H9 (cell line): ENCODE measurements at regions not wholly inside any gene's neighbourhood (a gene's known extent, or its start where the extent isn't known, plus 50 kb on each side); places are given as distances from the start of the nearest gene placed in this dataset.

Experiments
- DNase-seq: peaks from one replicate; pipeline ENCODE4 v3.0.0-alpha.2; 2017
- H2AFZ ChIP-seq: one replicate; pipeline ENCODE4 v1.6.1; 2013; ENCODE audit warnings: mild to moderate bottlenecking, low read length, control low read depth, moderate library complexity
- H2AK5ac ChIP-seq: 2 replicates; pipeline ENCODE4 v1.6.1; 2013; ENCODE audit warnings: low read length, control low read depth, mixed read lengths; ENCODE audit not compliant: insufficient read length
- H2BK120ac ChIP-seq: one replicate; pipeline ENCODE4 v1.6.1; 2013; ENCODE audit warnings: low read depth, mild to moderate bottlenecking, low read length, control low read depth, inconsistent platforms; ENCODE audit not compliant: poor library complexity, severe bottlenecking
- H2BK12ac ChIP-seq: 2 replicates; pipeline ENCODE4 v1.6.1; 2013; ENCODE audit warnings: low read length, control low read depth, mixed read lengths, low read depth; ENCODE audit not compliant: insufficient read length
- H2BK15ac ChIP-seq: 2 replicates; pipeline ENCODE4 v1.6.1; 2013; ENCODE audit warnings: low read depth, low read length, control low read depth
- H2BK20ac ChIP-seq: one replicate; pipeline ENCODE4 v1.6.1; 2013; ENCODE audit warnings: low read depth, mild to moderate bottlenecking, low read length, control low read depth, inconsistent platforms; ENCODE audit not compliant: poor library complexity, severe bottlenecking
- H2BK5ac ChIP-seq: 2 replicates; pipeline ENCODE4 v1.6.1; 2013; ENCODE audit warnings: low read length, control low read depth, mixed read lengths; ENCODE audit not compliant: insufficient read length
- H3K14ac ChIP-seq: 2 replicates; pipeline ENCODE4 v1.6.1; 2013; ENCODE audit warnings: low read length, control low read depth; ENCODE audit not compliant: insufficient read depth
- H3K18ac ChIP-seq: 2 replicates; pipeline ENCODE4 v1.6.1; 2013; ENCODE audit warnings: low read depth, mild to moderate bottlenecking, mixed read lengths, low read length, control low read depth; ENCODE audit not compliant: insufficient read length
- H3K23ac ChIP-seq: 2 replicates; pipeline ENCODE4 v1.6.1; 2013; ENCODE audit warnings: low read length, control low read depth, mixed read lengths, low read depth; ENCODE audit not compliant: insufficient read length
- H3K23me2 ChIP-seq: 2 replicates; pipeline ENCODE4 v1.6.1; 2013; ENCODE audit warnings: low read depth, mild to moderate bottlenecking, mixed read lengths, low read length, control low read depth; ENCODE audit not compliant: insufficient read length, poor library complexity, severe bottlenecking
- H3K27ac ChIP-seq: 2 replicates; pipeline ENCODE4 v1.5.1; 2013; ENCODE audit warnings: low read length, control low read depth, mixed read lengths, low read depth; ENCODE audit not compliant: insufficient read length
- H3K27me3 ChIP-seq: 2 replicates; pipeline ENCODE4 v1.6.1; 2013; ENCODE audit warnings: low read length, control low read depth, inconsistent platforms; ENCODE audit not compliant: insufficient read depth
- H3K4ac ChIP-seq: 2 replicates; pipeline ENCODE4 v1.6.1; 2013; ENCODE audit warnings: low read depth, mild to moderate bottlenecking, control low read depth, inconsistent platforms, low read length, moderate library complexity
- H3K4me1 ChIP-seq: 2 replicates; pipeline ENCODE4 v1.6.1; 2013; ENCODE audit warnings: low read length, control low read depth, inconsistent platforms; ENCODE audit not compliant: insufficient read depth
- H3K4me2 ChIP-seq: 2 replicates; pipeline ENCODE4 v1.6.1; 2013; ENCODE audit warnings: low read length, control low read depth, mixed read lengths; ENCODE audit not compliant: insufficient read length, insufficient read depth
- H3K56ac ChIP-seq: 2 replicates; pipeline ENCODE4 v1.6.1; 2013; ENCODE audit warnings: low read depth, mild to moderate bottlenecking, mixed read lengths, low read length, control low read depth; ENCODE audit not compliant: insufficient read length
- H3K79me1 ChIP-seq: 2 replicates; pipeline ENCODE4 v1.6.1; 2013; ENCODE audit warnings: low read depth, mild to moderate bottlenecking, moderate library complexity, low read length, control low read depth, inconsistent platforms; ENCODE audit not compliant: insufficient read depth, poor library complexity, severe bottlenecking
- H3K79me2 ChIP-seq: 2 replicates; pipeline ENCODE4 v1.6.1; 2013; ENCODE audit warnings: low read length, control low read depth, inconsistent platforms; ENCODE audit not compliant: insufficient read depth
- H3K9ac ChIP-seq: 2 replicates; pipeline ENCODE4 v1.6.1; 2013; ENCODE audit warnings: low read length, control low read depth, mixed read lengths; ENCODE audit not compliant: insufficient read length; ENCODE audit errors: extremely low read depth
- H3K9me3 ChIP-seq: one replicate; pipeline ENCODE4 v1.6.1; 2013; ENCODE audit warnings: low read depth, low read length, inconsistent platforms; ENCODE audit not compliant: control insufficient read depth
- H3T11ph ChIP-seq: one replicate; pipeline ENCODE4 v1.6.1; 2013; ENCODE audit warnings: mild to moderate bottlenecking, low read length, control low read depth, inconsistent platforms
- H4K20me1 ChIP-seq: one replicate; pipeline ENCODE4 v1.6.1; 2013; ENCODE audit not compliant: control insufficient read depth, insufficient read length, insufficient read depth
- H4K5ac ChIP-seq: 2 replicates; pipeline ENCODE4 v1.6.1; 2013; ENCODE audit warnings: low read depth, mild to moderate bottlenecking, mixed read lengths, low read length, control low read depth; ENCODE audit not compliant: insufficient read length
- H4K8ac ChIP-seq: replicated peaks from 2 replicates; pipeline ENCODE4 v1.6.1; 2013; ENCODE audit warnings: low read length, control low read depth, mixed read lengths, low read depth; ENCODE audit not compliant: insufficient read length
- H4K91ac ChIP-seq: 2 replicates; pipeline ENCODE4 v1.6.1; 2013; ENCODE audit warnings: low read depth, mild to moderate bottlenecking, moderate library complexity, mixed read lengths, low read length, control low read depth; ENCODE audit not compliant: insufficient read length
- H3K27ac Mint-ChIP-seq, 3 experiments: 2 replicates in 2 of 3; 3 replicates in 1 of 3; pipeline ENCODE4 v1.8.0; 2020 to 2021; ENCODE audit warnings: mixed read lengths in 3 of 3, mild to moderate bottlenecking in 1 of 3, moderate library complexity in 1 of 3
- H3K27me3 Mint-ChIP-seq: 2 replicates; pipeline ENCODE4 v1.8.0; 2021; ENCODE audit warnings: low read depth, mild to moderate bottlenecking, moderate library complexity, mixed read lengths
- H3K36me3 Mint-ChIP-seq, 3 experiments: 2 replicates in 2 of 3; 3 replicates in 1 of 3; pipeline ENCODE4 v1.8.0; 2020 to 2021; ENCODE audit warnings: low read depth in 3 of 3, mixed read lengths in 3 of 3; ENCODE audit not compliant: insufficient read depth in 1 of 3
- H3K4me1 Mint-ChIP-seq, 2 experiments: 2 replicates each; pipeline ENCODE4 v1.8.0; 2020; ENCODE audit warnings: mixed read lengths in 2 of 2
- H3K4me3 Mint-ChIP-seq, 2 experiments: 2 replicates in 1 of 2; 3 replicates in 1 of 2; pipeline ENCODE4 v1.8.0; 2020 to 2021; ENCODE audit warnings: mild to moderate bottlenecking in 2 of 2, mixed read lengths in 2 of 2, moderate library complexity in 1 of 2
- H3K9me3 Mint-ChIP-seq, 2 experiments: 2 replicates in 1 of 2; 3 replicates in 1 of 2; pipeline ENCODE4 v1.8.0; 2020; ENCODE audit warnings: mild to moderate bottlenecking in 2 of 2, mixed read lengths in 2 of 2, moderate library complexity in 1 of 2
- CTCF ChIP-seq: fragments of 200-600 bp; sonication (generic); conservative IDR thresholded peaks from 3 replicates; pipeline ENCODE4 v1.8.0; 2021; ENCODE audit warnings: antibody characterized with exemption, mild to moderate bottlenecking
- WGBS: extraction: QIAGEN DNeasy Blood & Tissue Kit; methylation state at CpG from one replicate; pipeline ENCODE4 v1.1.7; 2013; ENCODE audit warnings: missing lambda C conversion rate, low lambda C conversion rate, mixed read lengths; ENCODE audit not compliant: insufficient read length; ENCODE audit errors: extremely low coverage; 5-methylcytosine and 5-hydroxymethylcytosine counted together

GRCh38 chrX:723781-724180 lies 93.2 kb downstream of the SHOX start:
- WGBS: no CpG with 5 or more reads among the region's 6 CpGs

More at GRCh38 chrX:723781-724180, 93.2 kb downstream of the SHOX start:
- H4K5ac ChIP-seq: no peak overlapping the region
- H3K23me2 ChIP-seq: no peaks in the 10 kb centered on the region
- no peak overlapping the region for H2BK120ac ChIP-seq
- H3T11ph ChIP-seq: no peak overlapping the region
- no peak for DNase-seq
- H2BK12ac ChIP-seq: no peak overlapping the region
- no peak overlapping the region for H3K4ac ChIP-seq
- Mint-ChIP-seq H3K36me3 (peaks cover 4 to 26% (median 6%) of the 10 kb centered on the region in 3 experiments; a peak in 6 of 7 replicates), H3K4me1 (peaks cover 7 to 8% of the 10 kb centered on the region in 2 experiments), H3K27me3 (no peaks in the 10 kb centered on the region; the same call in none of the 2 replicates), H3K27ac (no peak overlapping the region; a peak in 1 of 7 replicates), H3K9me3 (peaks cover 25 to 29% of the 10 kb centered on the region in 2 experiments), H3K4me3 (no peak overlapping the region)
- no peak overlapping the region for H2BK15ac ChIP-seq
- no peak overlapping the region for H2AFZ ChIP-seq
- no peaks in the 10 kb centered on the region for H4K20me1 ChIP-seq
- TF ChIP-seq CTCF: no peak
- H3K18ac ChIP-seq: no peak overlapping the region
- H4K8ac ChIP-seq: no peak overlapping the region
- H3K4me1 ChIP-seq: no peaks in the 10 kb centered on the region
- no peak overlapping the region for H3K56ac ChIP-seq
- no peak overlapping the region for H3K9ac ChIP-seq
- no peak overlapping the region for H3K27ac ChIP-seq
- no peak overlapping the region for H3K4me2 ChIP-seq
- H2BK20ac ChIP-seq: no peak overlapping the region
- no peak overlapping the region for H3K14ac ChIP-seq
- H3K27me3 ChIP-seq: no peaks in the 10 kb centered on the region
- H2BK5ac ChIP-seq: no peak overlapping the region
- no peaks in the 10 kb centered on the region for H3K9me3 ChIP-seq
- H3K79me2 ChIP-seq: no peaks in the 10 kb centered on the region
- H2AK5ac ChIP-seq: no peak overlapping the region
- no peaks in the 10 kb centered on the region for H3K79me1 ChIP-seq
- no peak overlapping the region for H3K23ac ChIP-seq
- no peak overlapping the region for H4K91ac ChIP-seq
